HL-60/S4 (cell line): ENCODE measurements at regions not wholly inside any gene's neighbourhood (a gene's known extent, or its start where the extent isn't known, plus 50 kb on each side); places are given as distances from the start of the nearest gene placed in this dataset.
"Not testable (repeated sequence)": the region's sequence is repeated elsewhere in the genome, so short reads cannot be mapped to it uniquely, and the experiment has no call there.

Experiments used
- in situ Hi-C: fragments of 300-500 bp; cut with MboI; formaldehyde crosslinking; loops from 2 replicates; pipeline ENCODE4 v1.14.3; 2022; ENCODE audit warnings: low sequenced_read_pairs

- in situ Hi-C loops, result no loop called here
Observed at GRCh38 chr15:38795471-38796245, 231.0 kb upstream of the RASGRP1 start.

GRCh38 chr15:38796589-38796988 lies 232.0 kb upstream of the RASGRP1 start:
- in situ Hi-C loops, result no loop called here

GRCh38 chr15:38797506-38797905 lies 232.9 kb upstream of the RASGRP1 start:
- in situ Hi-C loops, result not testable (repeated sequence)

- in situ Hi-C loops, result not testable (repeated sequence)
Observed at GRCh38 chr15:38799202-38799601, 234.6 kb upstream of the RASGRP1 start.

- in situ Hi-C loops, result no loop called here
Observed at GRCh38 chr15:38809621-38810020, 245.0 kb upstream of the RASGRP1 start.

GRCh38 chr15:38810686-38811085 lies 246.1 kb upstream of the RASGRP1 start:
- in situ Hi-C loops, result no loop called here

- in situ Hi-C loops, result not testable (repeated sequence)
Observed at GRCh38 chr15:38814254-38814653, 249.6 kb upstream of the RASGRP1 start.

GRCh38 chr15:38814891-38815290 lies 250.3 kb upstream of the RASGRP1 start:
- in situ Hi-C loops, result no loop called here

GRCh38 chr15:38817427-38818156 lies 253.0 kb upstream of the RASGRP1 start:
- in situ Hi-C loops, result no loop called here

GRCh38 chr15:38818157-38818790 lies 253.7 kb upstream of the RASGRP1 start:
- in situ Hi-C loops, result no loop called here

- in situ Hi-C loops, result no loop called here
Observed at GRCh38 chr15:38819387-38819950, 254.9 kb upstream of the RASGRP1 start.

- in situ Hi-C loops, result no loop called here
Observed at GRCh38 chr15:38823263-38823662, 258.6 kb upstream of the RASGRP1 start.

GRCh38 chr15:38824719-38825118 lies 260.1 kb upstream of the RASGRP1 start:
- in situ Hi-C loops, result no loop called here

GRCh38 chr15:38826880-38827279 lies 262.3 kb upstream of the RASGRP1 start:
- in situ Hi-C loops, result no loop called here

GRCh38 chr15:38828031-38828532 lies 263.5 kb upstream of the RASGRP1 start:
- in situ Hi-C loops, result no loop called here

GRCh38 chr15:38829086-38829485 lies 264.5 kb upstream of the RASGRP1 start:
- in situ Hi-C loops, result no loop called here

- in situ Hi-C loops, result no loop called here
Observed at GRCh38 chr15:38842226-38842625, 277.6 kb upstream of the RASGRP1 start.

- in situ Hi-C loops, result no loop called here
Observed at GRCh38 chr15:38843051-38843501, 278.5 kb upstream of the RASGRP1 start.

- in situ Hi-C loops, result no loop called here
Observed at GRCh38 chr15:38843736-38844590, 279.3 kb upstream of the RASGRP1 start.

GRCh38 chr15:38844736-38845135 lies 280.1 kb upstream of the RASGRP1 start:
- in situ Hi-C loops, result no loop called here
